ENCODE measurements at regions not wholly inside any gene's neighbourhood (a gene's known extent, or its start where the extent isn't known, plus 50 kb on each side); places are given as distances from the start of the nearest gene placed in this dataset.
"Not testable (repeated sequence)": the region's sequence is repeated elsewhere in the genome, so short reads cannot be mapped to it uniquely, and the experiment has no call there.

DNA sequence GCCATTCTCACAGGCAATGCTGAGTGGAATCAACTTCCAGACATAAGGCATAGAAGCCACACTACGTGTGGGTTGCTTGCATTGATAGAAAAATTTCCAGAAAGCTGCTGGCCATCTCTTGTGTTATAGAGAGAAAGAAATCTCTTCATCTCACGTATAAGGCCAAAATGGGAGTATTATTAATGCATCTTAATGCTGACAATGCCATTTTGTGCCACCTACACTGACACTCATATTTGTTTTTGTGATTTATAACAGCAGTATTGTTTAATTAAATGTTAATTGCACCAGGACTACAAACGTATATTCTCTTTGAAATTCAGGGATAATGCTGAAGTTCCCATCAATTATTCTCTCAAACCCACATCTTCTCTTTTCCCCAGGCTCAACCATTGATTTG lies 56.1 kb upstream of the TMEM132D start:
- DNase-seq: no peak

DNA sequence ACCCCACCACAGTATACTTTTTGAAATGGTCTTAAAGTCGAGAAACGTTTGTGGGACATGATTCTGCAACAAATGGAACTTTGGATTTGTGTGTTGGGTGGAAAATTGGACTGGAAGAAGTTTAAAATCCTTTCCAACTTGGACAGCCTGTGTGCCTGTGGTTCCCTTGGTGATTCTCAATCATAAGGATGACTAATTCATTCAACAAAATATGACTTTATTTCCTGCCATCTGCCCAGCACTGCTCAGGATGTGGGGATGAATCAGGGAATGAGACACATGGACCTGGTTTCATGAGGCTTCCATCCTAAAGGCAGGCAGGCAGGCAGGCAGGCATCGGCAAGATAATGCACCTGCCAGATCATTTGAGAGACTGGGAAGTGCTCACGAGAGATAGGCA lies 57.3 kb upstream of the TMEM132D start:
- no peak for DNase-seq

DNA sequence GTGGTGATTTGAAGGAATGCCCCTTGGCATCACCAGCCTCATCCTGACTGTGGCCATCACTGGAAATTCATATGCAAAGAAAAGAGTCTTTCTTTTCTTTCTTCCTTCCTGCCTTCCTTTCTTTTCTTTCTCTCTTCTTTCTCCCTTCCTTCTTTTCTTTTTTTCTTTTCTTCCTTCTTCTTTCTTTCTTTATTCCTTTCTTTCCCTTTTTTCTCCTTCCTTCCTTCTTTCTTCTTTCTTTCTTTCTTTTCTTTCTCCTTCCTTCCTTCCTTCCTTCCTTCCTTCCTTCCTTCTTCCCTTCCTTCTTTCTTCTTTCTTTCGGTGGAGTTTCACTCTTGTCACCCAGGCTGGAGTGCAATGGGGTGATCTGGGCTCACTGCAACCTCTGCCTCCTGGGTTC lies 58.0 kb upstream of the TMEM132D start:
- no peak for DNase-seq

DNA sequence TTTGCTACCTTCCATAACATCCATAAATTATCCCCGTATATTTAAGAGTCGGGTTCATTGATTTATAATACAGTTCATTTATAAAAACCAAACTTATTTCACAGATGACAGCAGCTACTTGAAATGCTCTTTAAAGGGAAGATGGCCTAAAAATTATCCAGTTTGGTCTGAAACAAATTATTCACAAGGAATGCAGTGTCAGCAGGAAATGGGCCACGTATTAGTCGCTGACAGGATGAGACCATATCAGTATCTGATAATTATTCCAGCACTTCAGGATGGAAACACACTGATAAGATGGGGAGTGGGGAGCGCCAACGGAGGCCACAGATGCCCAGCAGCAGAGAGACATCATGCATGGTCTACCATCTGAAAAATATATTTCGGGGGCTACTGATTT lies 60.5 kb upstream of the TMEM132D start:
- DNase-seq: no peak

DNA sequence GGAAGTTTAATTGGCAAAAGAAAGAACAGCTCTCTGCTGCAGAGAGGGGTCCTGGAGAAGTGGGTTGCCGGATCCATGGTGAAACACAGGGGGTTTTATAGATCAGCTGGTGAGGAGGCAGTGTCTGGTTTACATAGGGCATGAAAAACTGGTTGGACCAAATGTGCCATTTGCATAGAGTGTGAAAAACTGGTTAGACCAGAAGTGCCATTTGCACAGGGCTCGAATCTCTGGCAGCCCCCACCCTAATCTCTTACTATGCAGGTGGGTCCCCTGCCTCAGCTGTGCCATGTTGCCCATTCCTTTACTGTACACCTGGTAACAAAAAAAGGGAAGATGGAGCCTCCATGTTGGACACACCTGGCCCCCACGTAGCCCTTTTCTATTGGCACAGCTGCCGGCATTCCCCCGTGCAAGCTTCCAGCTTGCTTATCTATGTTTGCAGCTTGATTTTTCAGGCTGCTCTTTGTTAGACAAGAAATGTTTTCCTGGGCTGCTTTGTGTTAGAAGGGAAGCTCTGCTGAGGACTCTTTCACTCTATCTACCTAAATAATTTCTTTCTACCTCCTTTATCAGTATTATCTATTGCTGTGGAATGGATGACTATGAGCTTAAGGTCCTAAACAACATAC lies 61.1 kb upstream of the TMEM132D start:
- DNase-seq: no peak

DNA sequence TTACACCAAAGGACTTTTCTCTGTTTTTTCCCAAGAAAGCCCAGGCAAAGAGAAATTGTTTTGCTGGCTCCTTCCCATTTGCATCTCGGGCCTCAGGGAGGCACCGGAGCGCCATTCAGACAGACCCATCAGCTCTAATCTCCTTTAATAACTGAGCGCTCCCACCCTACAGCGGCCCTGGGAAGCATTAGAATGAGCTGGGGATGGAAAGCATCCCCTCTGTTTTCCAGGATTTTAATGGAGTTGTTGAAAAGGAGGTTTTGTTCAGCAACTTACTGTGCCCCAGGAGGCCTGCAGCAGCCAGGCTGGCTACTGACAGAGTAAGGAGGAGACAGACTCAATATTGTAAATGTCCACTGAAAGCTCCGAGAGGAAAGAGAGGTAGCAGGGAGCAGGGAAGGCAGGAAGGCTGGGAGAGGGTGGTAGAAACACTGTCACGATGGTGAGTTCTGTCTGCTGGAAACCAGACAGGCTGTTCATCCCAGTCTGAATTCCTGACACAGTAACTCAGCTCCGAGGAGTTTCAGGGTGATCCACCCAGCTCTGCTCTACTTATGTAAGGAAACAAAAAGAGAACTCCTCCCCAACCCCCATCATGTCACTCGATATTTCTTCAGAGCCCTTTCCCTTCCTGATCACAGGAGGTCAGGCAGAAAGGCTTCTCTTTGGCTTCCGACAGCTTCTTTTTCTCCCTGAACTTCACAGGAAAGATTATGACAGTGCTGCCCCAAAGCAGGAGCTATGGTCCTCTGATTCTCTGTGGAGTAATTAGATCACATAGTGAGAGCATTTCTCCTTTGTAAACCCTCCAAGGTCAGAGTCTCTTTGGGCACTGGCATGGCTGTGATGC lies 62.5 kb upstream of the TMEM132D start:
- DNase-seq: no peak

DNA sequence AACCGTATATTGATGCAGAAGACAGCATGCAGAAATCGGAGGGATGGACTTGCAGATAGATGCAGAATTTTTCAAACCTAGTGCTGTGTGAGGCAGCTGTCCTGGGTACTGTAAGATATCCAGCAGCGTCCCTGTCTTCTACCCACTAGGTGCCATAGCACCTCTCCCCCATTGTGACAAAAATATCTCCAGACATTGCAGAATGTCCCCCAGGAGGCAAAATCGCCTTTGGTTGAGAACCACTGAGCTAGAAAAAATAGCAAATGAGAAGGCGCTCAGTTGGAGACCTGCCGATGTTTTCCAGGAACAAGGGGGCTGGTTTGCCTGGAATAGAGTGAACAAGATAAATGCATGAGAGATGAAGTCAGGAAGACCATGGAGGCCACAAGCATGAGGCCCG lies 67.9 kb upstream of the TMEM132D start:
- no peak for DNase-seq

DNA sequence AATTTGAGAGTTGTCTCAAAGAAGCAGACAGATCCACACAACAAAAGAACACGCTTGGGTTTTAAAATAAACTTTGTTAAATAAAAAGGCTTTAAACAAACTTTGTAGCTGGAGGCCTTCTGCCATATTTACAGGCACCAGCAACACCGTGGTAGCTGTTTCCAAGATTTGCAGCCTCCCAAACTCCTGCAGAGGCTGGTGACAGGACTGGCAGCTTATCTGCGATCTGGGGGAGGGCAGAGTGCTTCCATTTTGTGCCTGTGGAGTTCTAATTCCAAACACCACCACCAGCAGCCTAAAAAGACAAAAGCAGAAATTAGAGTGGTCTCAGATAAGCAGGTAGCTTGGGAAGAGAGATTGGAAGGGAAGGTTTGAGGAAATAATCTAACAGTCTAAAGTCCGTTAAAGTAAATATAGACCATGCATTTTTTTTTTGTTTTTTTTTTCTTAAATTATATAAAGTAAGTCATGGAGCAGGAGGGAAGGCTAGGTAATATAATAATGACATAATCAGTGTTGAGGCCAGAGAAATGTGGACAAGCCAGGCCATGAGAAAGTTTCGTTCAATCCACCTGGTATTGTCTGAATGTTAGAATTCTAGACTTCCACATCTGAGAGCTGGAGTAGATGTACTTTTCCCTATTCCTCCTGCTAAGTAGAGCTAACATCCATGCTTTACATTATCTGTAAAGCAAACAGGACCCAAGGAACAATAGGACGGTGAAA lies 69.6 kb upstream of the TMEM132D start:
- DNase-seq: no peak

DNA sequence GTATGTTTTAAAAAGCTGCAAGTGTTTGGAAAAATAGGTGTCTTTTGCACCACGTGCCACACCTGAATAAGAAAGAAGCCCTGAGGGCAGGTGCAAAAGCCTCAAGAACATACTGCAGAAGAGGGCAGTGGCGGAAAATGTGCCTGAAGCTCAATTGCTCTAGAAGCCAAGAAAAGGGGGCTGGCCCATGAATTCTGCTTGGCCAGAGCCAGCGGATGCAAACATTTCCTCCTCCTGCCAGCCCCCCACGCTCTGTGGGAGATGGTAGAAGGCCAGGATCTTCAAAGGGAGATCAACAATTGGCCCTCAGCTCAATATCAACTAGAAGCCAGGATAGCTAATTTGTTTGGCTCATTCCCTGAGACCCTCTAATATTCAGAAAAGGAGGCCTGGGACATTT lies 80.3 kb upstream of the TMEM132D start:
- DNase-seq: no peak

DNA sequence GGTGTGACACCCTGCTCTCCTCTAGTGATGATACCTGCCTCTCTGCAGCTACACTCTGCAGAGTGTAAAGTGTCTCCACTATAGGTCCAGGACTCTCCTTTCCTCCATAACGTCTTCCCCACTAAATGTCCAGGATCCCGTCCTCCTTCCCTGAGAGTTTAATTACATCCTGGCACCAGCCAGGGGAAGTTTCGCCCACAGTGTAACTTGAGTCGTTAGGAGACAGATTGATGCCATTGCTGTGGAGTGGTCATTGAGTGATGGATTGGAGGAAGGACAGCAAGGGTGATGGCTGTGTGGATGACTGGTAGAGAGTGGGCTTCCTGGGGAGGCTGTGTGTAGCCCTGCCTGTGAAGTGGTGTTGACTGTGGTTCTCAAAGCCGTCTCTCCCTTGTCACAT lies 84.0 kb upstream of the TMEM132D start:
- DNase-seq: no peak

DNA sequence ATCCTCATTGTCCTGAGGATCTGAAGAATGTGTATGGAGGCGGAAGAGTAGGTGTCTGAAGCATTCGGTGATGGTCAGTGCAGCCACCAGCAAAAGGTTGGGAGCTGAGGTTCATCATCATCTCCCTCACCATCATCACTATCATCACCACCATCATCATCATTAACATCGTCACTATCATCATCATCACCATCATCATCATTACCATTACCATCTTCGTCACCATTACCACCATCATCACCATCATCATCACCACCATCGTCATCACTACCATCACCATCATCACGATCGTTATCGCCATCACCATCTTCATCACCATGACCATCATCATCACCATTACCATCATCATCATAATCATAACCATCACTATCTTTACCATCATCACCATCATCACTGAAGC lies 90.8 kb upstream of the TMEM132D start:
- no peak for DNase-seq

DNA sequence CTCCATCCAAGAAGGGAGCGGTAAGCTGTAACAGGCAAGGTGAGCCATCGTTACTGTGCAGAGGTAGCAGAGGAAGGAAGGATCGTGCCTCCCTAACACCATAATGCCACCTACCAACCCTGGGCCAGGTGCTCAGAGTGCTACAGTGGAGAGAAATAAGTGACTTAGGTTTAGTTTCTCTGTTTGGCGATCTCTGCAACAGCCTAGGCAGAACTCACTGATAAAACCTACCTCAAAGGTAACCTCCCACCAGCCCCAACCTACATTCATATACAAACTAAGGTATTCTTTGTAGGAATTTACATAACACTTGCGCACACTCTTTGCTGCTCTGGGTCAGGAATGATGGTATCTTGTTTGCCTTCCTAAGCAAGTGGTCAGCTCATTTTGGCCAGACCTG lies 93.4 kb upstream of the TMEM132D start:
- no peak for DNase-seq

DNA sequence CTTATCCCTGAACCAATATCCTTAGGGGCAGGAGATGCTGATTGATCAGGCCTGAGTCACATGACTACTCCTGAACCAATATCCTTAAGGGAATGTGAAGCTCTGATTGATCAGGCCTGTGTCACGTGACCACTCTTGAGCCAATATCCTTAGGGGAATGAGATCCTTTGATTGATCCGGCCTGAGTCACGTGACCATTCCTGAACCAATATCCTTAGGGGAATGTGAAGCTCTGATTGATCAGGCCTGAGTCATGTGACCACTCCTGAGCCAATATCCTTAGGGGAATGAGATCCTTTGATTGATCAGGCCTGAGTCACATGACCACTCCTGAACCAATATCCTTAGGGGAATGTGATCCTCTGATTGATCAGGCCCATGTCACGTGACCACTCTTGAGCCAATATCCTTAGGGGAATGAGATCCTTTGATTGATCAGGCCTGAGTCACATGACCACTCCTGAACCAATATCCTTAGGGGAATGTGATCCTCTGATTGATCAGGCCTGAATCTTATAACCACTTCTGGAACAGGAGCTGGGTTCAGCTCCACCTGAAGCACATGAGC lies 100.6 kb upstream of the TMEM132D start:
- not testable (repeated sequence) for DNase-seq

DNA sequence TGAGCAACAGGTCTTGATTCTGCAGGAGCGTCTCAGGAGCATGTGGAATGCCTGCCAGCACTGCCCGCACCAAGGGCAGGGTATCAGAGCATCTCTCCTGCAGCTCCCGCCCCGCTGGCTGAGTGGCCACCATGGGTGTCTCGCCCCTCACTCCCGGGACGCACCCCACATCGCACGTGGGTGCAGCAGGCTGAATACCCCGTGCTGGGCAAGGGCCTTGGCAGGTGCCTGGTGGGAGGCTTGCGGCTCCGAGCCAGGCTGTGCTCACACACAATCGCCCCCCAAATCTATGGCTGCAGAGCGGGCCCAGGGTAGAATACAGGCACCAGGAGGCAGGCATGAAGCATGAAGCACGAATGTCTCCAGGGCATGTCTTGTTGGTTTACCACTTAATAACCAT lies 103.9 kb upstream of the TMEM132D start:
- DNase-seq: no peak

DNA sequence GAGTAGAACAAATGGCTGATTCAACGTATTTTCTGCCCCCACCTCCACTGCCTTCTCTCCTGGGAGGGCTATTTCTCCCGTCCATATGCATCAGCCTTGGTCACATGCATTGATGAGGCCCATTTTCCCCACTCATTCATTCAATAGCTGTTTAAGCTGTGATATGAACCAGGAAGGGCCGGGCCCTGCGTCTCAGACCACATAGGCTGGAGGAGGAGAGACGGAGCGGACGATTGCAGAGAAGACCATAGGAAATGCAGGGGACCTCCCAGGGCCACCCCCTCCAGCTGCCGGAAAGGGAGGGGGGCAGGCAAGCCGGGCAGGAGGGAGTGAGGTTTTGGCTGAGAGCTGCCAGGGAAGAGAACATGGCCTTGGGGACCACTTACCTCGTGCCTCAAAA lies 104.4 kb upstream of the TMEM132D start:
- DNase-seq: no peak

DNA sequence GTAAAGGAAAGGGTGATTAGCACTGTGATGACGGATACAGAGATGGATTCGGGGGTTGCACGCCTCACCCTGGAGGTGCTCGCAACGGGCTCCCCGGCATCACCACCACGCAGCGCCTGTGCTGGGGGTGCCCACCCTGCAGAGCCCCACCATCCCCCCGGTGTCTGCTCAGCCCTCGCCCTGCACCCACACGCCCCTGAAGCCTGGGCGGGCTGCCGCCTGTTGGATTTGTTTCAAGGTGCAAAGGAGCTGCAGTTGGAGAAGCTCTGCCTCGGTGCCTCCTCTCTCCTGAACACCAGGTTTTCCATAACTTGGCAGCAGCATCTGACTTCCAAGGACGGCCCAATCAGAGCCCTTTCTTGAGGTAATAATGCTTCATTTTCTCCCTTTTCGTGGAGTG lies 106.1 kb upstream of the TMEM132D start:
- no peak for DNase-seq

DNA sequence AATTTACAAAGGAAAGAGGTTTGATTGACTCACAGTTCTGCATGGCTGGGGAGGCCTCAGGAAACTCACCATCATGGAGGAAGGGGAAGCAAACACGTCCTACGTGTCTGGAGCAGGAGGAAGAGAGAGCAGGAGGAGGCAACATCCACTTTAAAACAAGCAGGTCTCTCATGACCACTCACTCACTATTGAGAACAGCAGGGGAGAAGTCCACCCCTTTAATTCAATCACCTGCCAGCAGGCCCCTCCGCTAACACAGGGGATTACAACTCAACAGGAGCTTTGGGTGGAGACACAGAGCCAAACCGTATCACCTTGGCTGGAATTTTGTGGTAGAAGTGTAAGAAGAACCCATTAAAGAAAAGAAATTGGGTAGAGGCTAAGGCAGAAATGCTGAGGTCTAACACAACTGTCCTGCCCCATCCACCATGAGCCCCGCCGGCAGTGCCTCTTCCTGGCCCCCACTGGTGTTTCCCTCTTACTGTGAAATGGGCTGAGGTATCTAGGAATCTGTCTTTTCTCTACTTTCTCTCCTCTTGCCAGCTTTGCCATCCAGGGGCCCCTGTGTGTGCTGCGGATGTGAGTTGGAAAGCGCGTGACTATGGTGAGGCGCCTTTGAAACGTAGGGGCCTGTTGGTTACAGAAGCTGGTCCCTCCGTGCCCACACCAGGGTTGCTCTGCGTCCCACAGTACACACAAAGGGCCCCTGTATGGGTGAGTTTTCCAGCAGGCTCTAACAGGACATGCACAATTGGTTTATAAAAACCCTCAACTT lies 108.0 kb upstream of the TMEM132D start:
- no peak for DNase-seq

DNA sequence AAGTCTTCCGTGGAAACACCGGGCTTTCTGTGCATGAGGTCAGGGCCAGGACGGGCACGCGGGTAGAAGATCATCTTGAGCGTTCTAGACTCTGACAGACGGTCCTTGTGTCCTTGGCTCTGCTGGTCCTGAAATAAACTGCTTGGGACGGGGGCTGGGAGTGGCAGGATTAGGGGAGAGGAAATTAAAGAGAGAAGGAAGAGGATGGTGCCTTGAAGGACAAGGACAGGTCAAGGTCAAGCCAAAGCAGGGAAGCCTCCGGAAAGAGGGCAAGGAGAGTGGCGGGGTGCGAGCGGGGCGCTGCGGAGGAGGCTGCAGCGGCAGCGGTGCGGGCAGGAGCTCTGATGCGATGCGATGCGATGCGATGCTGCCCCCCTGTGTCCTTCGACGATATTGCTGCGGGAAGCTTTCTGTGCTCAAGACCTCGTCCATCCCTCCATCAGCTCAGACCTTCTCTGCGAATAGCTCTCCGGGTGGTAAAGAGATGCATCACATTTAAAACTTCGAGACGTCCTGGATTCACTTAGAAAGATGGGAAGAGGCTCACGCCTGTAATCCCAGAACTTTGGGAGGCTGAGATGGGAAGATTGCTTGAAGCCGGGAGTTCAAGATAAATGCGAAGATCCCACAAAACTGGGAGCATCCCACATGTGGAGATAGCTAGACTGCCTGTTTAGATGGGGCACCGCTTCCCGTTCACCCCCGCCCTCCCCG lies 110.1 kb upstream of the TMEM132D start:
- peak; percentile 30 for DNase-seq

DNA sequence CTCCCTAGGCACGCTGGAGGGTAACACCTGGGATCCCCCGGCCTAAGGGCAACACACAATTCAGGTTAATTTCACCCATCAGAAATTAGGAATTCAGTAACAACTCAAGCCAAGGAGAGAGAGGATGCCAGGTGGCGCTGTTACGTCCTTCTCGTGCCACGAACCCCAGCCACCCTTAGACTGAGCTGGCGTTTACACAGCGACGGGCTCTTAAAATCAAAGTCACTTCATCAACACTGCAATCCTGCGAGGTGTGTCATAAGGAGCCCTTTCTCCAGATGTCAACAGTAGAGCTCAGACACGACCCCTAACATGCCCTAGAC lies 110.6 kb upstream of the TMEM132D start:
- DNase-seq: no peak

DNA sequence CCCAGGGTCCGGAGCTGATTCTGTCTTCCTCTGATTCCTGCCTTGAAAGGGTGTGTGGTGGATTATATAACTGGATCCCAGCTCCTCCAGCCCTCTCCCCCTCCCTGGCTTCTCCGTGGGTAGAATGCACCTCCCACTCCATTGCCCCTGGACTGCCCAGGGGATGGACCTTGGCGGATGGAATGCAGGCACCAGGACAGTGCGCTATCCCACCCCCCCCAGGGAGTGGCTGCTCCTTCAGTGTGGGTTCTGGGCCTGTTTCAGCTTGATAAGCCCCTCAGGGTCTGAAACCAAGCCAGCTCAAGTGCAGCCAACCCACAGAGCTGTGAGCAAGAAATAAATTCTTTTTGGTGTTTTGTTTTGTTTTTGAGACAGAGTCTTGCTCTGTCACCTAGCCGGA lies 112.4 kb upstream of the TMEM132D start:
- no peak for DNase-seq

DNA sequence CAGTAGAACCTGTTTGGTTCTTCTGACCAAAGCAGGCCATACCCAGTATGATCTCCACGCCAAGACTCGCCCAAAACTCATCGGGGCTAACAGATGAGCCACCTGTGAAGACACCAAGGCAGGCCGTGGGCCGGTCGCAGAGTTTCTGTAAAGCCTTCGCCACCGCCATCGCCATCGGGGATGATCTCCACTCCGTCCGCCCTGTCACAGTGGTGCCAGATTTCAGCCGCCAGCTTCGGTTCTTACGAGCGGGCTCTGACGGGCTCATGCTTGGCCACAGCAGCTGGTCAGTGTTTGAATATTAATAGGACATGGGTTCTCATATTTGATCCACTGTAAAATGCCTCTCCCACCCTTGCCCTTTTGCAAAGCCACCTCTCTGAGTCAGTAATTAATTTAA lies 113.2 kb upstream of the TMEM132D start:
- DNase-seq: no peak
